Fibroblast of skin of scalp (primary cell): ENCODE measurements at regions not wholly inside any gene's neighbourhood (a gene's known extent, or its start where the extent isn't known, plus 50 kb on each side); places are given as distances from the start of the nearest gene placed in this dataset.

ENCODE experiments used
- DNase-seq: peaks from one replicate; pipeline ENCODE4 v3.0.0-alpha.2; 2013

- DNase-seq, result no peak
These were observed 1350.5 kb downstream of the BRD1 start for GRCh38 chr22:48477031-48477721.

- DNase-seq, result no peak
These were observed 1351.1 kb downstream of the BRD1 start for GRCh38 chr22:48476577-48476976.

GRCh38 chr22:48475661-48476345 is 1351.9 kb downstream of the BRD1 start:
- no peak for DNase-seq

GRCh38 chr22:48474881-48475280 is 1352.8 kb downstream of the BRD1 start:
- DNase-seq, result no peak

- no peak for DNase-seq
These were observed 1354.5 kb downstream of the BRD1 start for GRCh38 chr22:48473202-48473601.

GRCh38 chr22:48464246-48464645 is 1363.4 kb downstream of the BRD1 start:
- DNase-seq, result no peak

GRCh38 chr22:48459859-48460823 is 1367.5 kb downstream of the BRD1 start:
- DNase-seq, result no peak

GRCh38 chr22:48459259-48459658 is 1368.4 kb downstream of the BRD1 start:
- DNase-seq, result no peak

GRCh38 chr22:48456449-48456848 is 1371.2 kb downstream of the BRD1 start:
- DNase-seq, result peak; percentile 8

- DNase-seq, result no peak
These were observed 1373.8 kb downstream of the BRD1 start for GRCh38 chr22:48453751-48454485.

- no peak for DNase-seq
These were observed 1374.5 kb downstream of the BRD1 start for GRCh38 chr22:48453171-48453570.

- no peak for DNase-seq
These were observed 1374.9 kb downstream of the BRD1 start for GRCh38 chr22:48452766-48453165.

- DNase-seq, result no peak
These were observed 1375.8 kb downstream of the BRD1 start for GRCh38 chr22:48451891-48452290.

GRCh38 chr22:48450188-48450825 is 1377.4 kb downstream of the BRD1 start:
- no peak for DNase-seq

- peak; percentile 61 for DNase-seq
These were observed 1378.0 kb downstream of the BRD1 start for GRCh38 chr22:48449466-48450187.

- no peak for DNase-seq
These were observed 1378.9 kb downstream of the BRD1 start for GRCh38 chr22:48448821-48449220.

- peak; percentile 51 for DNase-seq
These were observed 1382.4 kb downstream of the BRD1 start for GRCh38 chr22:48445113-48445827.

GRCh38 chr22:48444320-48445112 is 1383.2 kb downstream of the BRD1 start:
- peak; percentile 62 for DNase-seq

- DNase-seq, result no peak
These were observed 1384.0 kb downstream of the BRD1 start for GRCh38 chr22:48443680-48444079.

- no peak for DNase-seq
These were observed 1385.0 kb downstream of the BRD1 start for GRCh38 chr22:48442663-48443062.
